ENCODE measurements at regions not wholly inside any gene's neighbourhood (a gene's known extent, or its start where the extent isn't known, plus 50 kb on each side); places are given as distances from the start of the nearest gene placed in this dataset.

- TF ChIP-seq CTCF (optimal IDR thresholded peaks at IDR 0.05 in 1 of 3, IDR thresholded peaks at IDR 0.05 in 1 of 3, conservative IDR thresholded peaks at IDR 0.05 in 1 of 3; ENCODE audit: extremely low read depth in 1 of 3, insufficient read depth in 2 of 3, low read length in 3 of 3), result no peak
- TF ChIP-seq EZH2 (IDR thresholded peaks at IDR 0.05; ENCODE audit: low read length), result no peak
These were observed 425.2 kb downstream of the ADAMTS20 start for GRCh38 chr12:43126652-43127375.

Measured in keratinocyte (primary cell).